ENCODE measurements at regions not wholly inside any gene's neighbourhood (a gene's known extent, or its start where the extent isn't known, plus 50 kb on each side); places are given as distances from the start of the nearest gene placed in this dataset.

DNA sequence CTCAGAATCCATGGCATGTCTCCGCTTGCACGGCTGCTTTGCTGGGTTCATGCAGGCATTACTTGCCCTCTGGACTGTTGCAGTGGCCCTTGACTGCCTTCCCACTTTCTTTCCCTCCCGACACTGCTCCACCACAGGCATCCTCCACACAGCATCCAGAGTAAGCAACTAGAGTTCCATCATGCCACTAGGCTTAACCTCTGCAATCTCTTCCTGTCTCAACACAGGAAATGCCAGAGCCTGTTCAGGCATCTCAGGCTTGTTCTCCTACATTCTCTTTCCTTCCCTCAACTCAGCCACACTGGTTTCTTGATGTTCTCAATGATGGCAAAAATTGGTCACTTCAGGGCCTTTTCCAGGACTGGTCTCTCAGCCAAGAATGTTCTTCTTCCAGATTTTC lies 284.5 kb upstream of the KLF6 start:
- no peaks in the 10 kb centered on the region for H4K20me1 ChIP-seq (replicated peaks; ENCODE audit: control insufficient read depth, extremely low read depth, insufficient read depth, low read length)
- peak overlapping the region; percentile 45 for H3K4me2 ChIP-seq (ENCODE audit: insufficient read depth, low read length)
- intact Hi-C loops (cut with micrococcal nuclease), result loop anchor here (2.0 kb wide), 1 partner anchor 173 kb away; no protein-coding TSS in a partner anchor
- dilution Hi-C loops (cut with MboI; ENCODE audit: extremely low pct_ligation_motif_present, low sequenced_read_pairs), result no loop called here
- H3K36me3 ChIP-seq (ENCODE audit: control insufficient read depth in 2 of 2, extremely low read depth in 1 of 2, insufficient read depth in 2 of 2, low read length in 2 of 2), result no peaks in the 10 kb centered on the region
- H3K9me3 ChIP-seq (replicated peaks; ENCODE audit: control insufficient read depth, insufficient read depth, low read length), result no peaks in the 10 kb centered on the region
- H2AFZ ChIP-seq (ENCODE audit: low read depth, low read length), result peak overlapping the region; percentile 34
- ChIA-PET POLR2A (no interaction called here), CTCF (no interaction called here)
- no peaks in the 10 kb centered on the region for H3K9me1 ChIP-seq (replicated peaks; ENCODE audit: control insufficient read depth, extremely low read depth, insufficient read depth, low read length)
- peak overlapping the region; percentile 33 for H3K27ac ChIP-seq (ENCODE audit: insufficient read depth, low read depth, low read length)
- FAIRE-seq (peak; percentile 76), DNase-seq (ENCODE audit: low read depth, low spot score) (peak; percentile 40)
- H3K4me3 ChIP-seq (replicated peaks in 1 of 3; ENCODE audit: insufficient read depth in 1 of 3, low read depth in 1 of 3, low read length in 3 of 3), result no peak overlapping the region
- peaks cover 46% of the 10 kb centered on the region for H3K4me1 ChIP-seq (ENCODE audit: control insufficient read depth, extremely low read depth, insufficient read depth, low read length)
- no peaks in the 10 kb centered on the region for H3K79me2 ChIP-seq (ENCODE audit: control insufficient read depth, insufficient read depth, low read length)
- H3K27me3 ChIP-seq (ENCODE audit: control insufficient read depth in 2 of 2, insufficient read depth in 2 of 2, low read length in 2 of 2), result no peaks in the 10 kb centered on the region
- no peak overlapping the region for H3K9ac ChIP-seq (replicated peaks; ENCODE audit: extremely low read depth, insufficient read depth, low read length)
- no peak for TF ChIP-seq FOS (IDR thresholded peaks at IDR 0.05; ENCODE audit: borderline replicate concordance, insufficient read depth, low read length)
- peak; percentile 44 for TF ChIP-seq GATA2 (IDR thresholded peaks at IDR 0.05; ENCODE audit: insufficient read depth, insufficient read length, low read depth, low read length)
- no peak for TF ChIP-seq JUN (IDR thresholded peaks at IDR 0.05; ENCODE audit: borderline replicate concordance, insufficient read depth, insufficient read length, low read depth)
- no peak for TF ChIP-seq MYC (IDR thresholded peaks at IDR 0.05; ENCODE audit: low read depth, low read length)
- TF ChIP-seq, protein P1, sequence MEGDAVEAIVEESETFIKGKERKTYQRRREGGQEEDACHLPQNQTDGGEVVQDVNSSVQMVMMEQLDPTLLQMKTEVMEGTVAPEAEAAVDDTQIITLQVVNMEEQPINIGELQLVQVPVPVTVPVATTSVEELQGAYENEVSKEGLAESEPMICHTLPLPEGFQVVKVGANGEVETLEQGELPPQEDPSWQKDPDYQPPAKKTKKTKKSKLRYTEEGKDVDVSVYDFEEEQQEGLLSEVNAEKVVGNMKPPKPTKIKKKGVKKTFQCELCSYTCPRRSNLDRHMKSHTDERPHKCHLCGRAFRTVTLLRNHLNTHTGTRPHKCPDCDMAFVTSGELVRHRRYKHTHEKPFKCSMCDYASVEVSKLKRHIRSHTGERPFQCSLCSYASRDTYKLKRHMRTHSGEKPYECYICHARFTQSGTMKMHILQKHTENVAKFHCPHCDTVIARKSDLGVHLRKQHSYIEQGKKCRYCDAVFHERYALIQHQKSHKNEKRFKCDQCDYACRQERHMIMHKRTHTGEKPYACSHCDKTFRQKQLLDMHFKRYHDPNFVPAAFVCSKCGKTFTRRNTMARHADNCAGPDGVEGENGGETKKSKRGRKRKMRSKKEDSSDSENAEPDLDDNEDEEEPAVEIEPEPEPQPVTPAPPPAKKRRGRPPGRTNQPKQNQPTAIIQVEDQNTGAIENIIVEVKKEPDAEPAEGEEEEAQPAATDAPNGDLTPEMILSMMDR (IDR thresholded peaks at IDR 0.05; ENCODE audit: extremely low read depth in 1 of 2, insufficient read depth in 1 of 2, low read depth in 1 of 2, low read length in 2 of 2), result no peak
- peak; percentile 58 for TF ChIP-seq POLR2AphosphoS5 (IDR thresholded peaks at IDR 0.05; ENCODE audit: insufficient read depth, low read depth, low read length)
- BruUV-seq (replicated peaks), result no TSS peak
